Stimulated activated naive CD8-positive, alpha-beta T cell treated with anti-CD3 and anti-CD28 coated beads, Interleukin-15, Interleukin-2, amounts not matched to agents 100 ng/mL and 50 ng/mL, for 24 hours (primary cell): ENCODE measurements at regions not wholly inside any gene's neighbourhood (a gene's known extent, or its start where the extent isn't known, plus 50 kb on each side); places are given as distances from the start of the nearest gene placed in this dataset.
"Not testable (repeated sequence)": the region's sequence is repeated elsewhere in the genome, so short reads cannot be mapped to it uniquely, and the experiment has no call there.

Experiments
- H3K27ac Mint-ChIP-seq: one replicate; pipeline ENCODE4 v1.8.0; 2021; ENCODE audit warnings: mild to moderate bottlenecking, mixed read lengths
- H3K27me3 Mint-ChIP-seq: one replicate; pipeline ENCODE4 v1.8.0; 2021; ENCODE audit warnings: mixed read lengths
- H3K36me3 Mint-ChIP-seq: one replicate; pipeline ENCODE4 v1.8.0; 2021; ENCODE audit warnings: low read depth, mixed read lengths
- H3K4me1 Mint-ChIP-seq: one replicate; pipeline ENCODE4 v1.8.0; 2021; ENCODE audit warnings: low read depth, mixed read lengths
- H3K4me3 Mint-ChIP-seq: one replicate; pipeline ENCODE4 v1.8.0; 2021; ENCODE audit warnings: mild to moderate bottlenecking, mixed read lengths
- H3K9me3 Mint-ChIP-seq: one replicate; pipeline ENCODE4 v1.8.0; 2021; ENCODE audit warnings: mixed read lengths

GRCh38 chr5:152456815-152457443 is 51.9 kb upstream of the NMUR2 start:
- Mint-ChIP-seq H3K4me1 (no peaks in the 10 kb centered on the region), H3K9me3 (no peaks in the 10 kb centered on the region), H3K27ac (no peak overlapping the region), H3K27me3 (peaks cover 22% of the 10 kb centered on the region), H3K4me3 (no peak overlapping the region), H3K36me3 (no peaks in the 10 kb centered on the region)

- Mint-ChIP-seq H3K27me3 (peaks cover 21% of the 10 kb centered on the region), H3K9me3 (no peaks in the 10 kb centered on the region), H3K4me3 (no peak overlapping the region), H3K27ac (no peak overlapping the region), H3K4me1 (no peaks in the 10 kb centered on the region), H3K36me3 (no peaks in the 10 kb centered on the region)
Observed at GRCh38 chr5:152462021-152462721, 57.1 kb upstream of the NMUR2 start.

GRCh38 chr5:152464048-152464447 is 59.0 kb upstream of the NMUR2 start:
- Mint-ChIP-seq H3K36me3 (no peaks in the 10 kb centered on the region), H3K27ac (no peak overlapping the region), H3K27me3 (peaks cover 17% of the 10 kb centered on the region), H3K4me1 (no peaks in the 10 kb centered on the region), H3K9me3 (no peaks in the 10 kb centered on the region), H3K4me3 (no peak overlapping the region)

GRCh38 chr5:152465140-152465539 is 60.1 kb upstream of the NMUR2 start:
- no peaks in the 10 kb centered on the region for H3K36me3 Mint-ChIP-seq
- H3K27ac Mint-ChIP-seq, result no peak overlapping the region
- H3K4me3 Mint-ChIP-seq, result no peak overlapping the region
- H3K4me1 Mint-ChIP-seq, result no peaks in the 10 kb centered on the region
- peaks cover 13% of the 10 kb centered on the region for H3K27me3 Mint-ChIP-seq
- H3K9me3 Mint-ChIP-seq, result no peaks in the 10 kb centered on the region

GRCh38 chr5:152466085-152466745 is 61.1 kb upstream of the NMUR2 start:
- no peaks in the 10 kb centered on the region for H3K36me3 Mint-ChIP-seq
- H3K4me1 Mint-ChIP-seq, result no peaks in the 10 kb centered on the region
- H3K27me3 Mint-ChIP-seq, result peaks cover 13% of the 10 kb centered on the region
- H3K9me3 Mint-ChIP-seq, result no peaks in the 10 kb centered on the region
- no peak overlapping the region for H3K27ac Mint-ChIP-seq
- no peak overlapping the region for H3K4me3 Mint-ChIP-seq

- H3K4me1 Mint-ChIP-seq, result no peaks in the 10 kb centered on the region
- no peak overlapping the region for H3K27ac Mint-ChIP-seq
- no peaks in the 10 kb centered on the region for H3K9me3 Mint-ChIP-seq
- H3K27me3 Mint-ChIP-seq, result peaks cover 14% of the 10 kb centered on the region
- no peaks in the 10 kb centered on the region for H3K36me3 Mint-ChIP-seq
- no peak overlapping the region for H3K4me3 Mint-ChIP-seq
Observed at GRCh38 chr5:152470167-152470566, 65.1 kb upstream of the NMUR2 start.

GRCh38 chr5:152472083-152472482 is 67.0 kb upstream of the NMUR2 start:
- H3K27me3 Mint-ChIP-seq, result peaks cover 12% of the 10 kb centered on the region
- H3K9me3 Mint-ChIP-seq, result no peaks in the 10 kb centered on the region
- no peaks in the 10 kb centered on the region for H3K4me1 Mint-ChIP-seq
- no peak overlapping the region for H3K4me3 Mint-ChIP-seq
- no peak overlapping the region for H3K27ac Mint-ChIP-seq
- H3K36me3 Mint-ChIP-seq, result no peaks in the 10 kb centered on the region

GRCh38 chr5:152474961-152475360 is 69.9 kb upstream of the NMUR2 start:
- no peaks in the 10 kb centered on the region for H3K9me3 Mint-ChIP-seq
- H3K27me3 Mint-ChIP-seq, result peaks cover 12% of the 10 kb centered on the region
- no peak overlapping the region for H3K27ac Mint-ChIP-seq
- H3K36me3 Mint-ChIP-seq, result no peaks in the 10 kb centered on the region
- H3K4me3 Mint-ChIP-seq, result no peak overlapping the region
- H3K4me1 Mint-ChIP-seq, result no peaks in the 10 kb centered on the region

GRCh38 chr5:152477536-152477935 is 72.5 kb upstream of the NMUR2 start:
- Mint-ChIP-seq H3K4me3 (no peak overlapping the region), H3K27ac (no peak overlapping the region), H3K9me3 (no peaks in the 10 kb centered on the region), H3K36me3 (no peaks in the 10 kb centered on the region), H3K27me3 (peaks cover 9% of the 10 kb centered on the region), H3K4me1 (no peaks in the 10 kb centered on the region)

- H3K27ac Mint-ChIP-seq, H3K4me3 Mint-ChIP-seq, H3K36me3 Mint-ChIP-seq, H3K9me3 Mint-ChIP-seq, H3K27me3 Mint-ChIP-seq, H3K4me1 Mint-ChIP-seq: not testable (repeated sequence)
Observed at GRCh38 chr5:152479866-152480265, 74.8 kb upstream of the NMUR2 start.

- not testable (repeated sequence) for H3K27ac Mint-ChIP-seq, H3K4me3 Mint-ChIP-seq, H3K9me3 Mint-ChIP-seq, H3K4me1 Mint-ChIP-seq, H3K36me3 Mint-ChIP-seq, H3K27me3 Mint-ChIP-seq
Observed at GRCh38 chr5:152480677-152481076, 75.6 kb upstream of the NMUR2 start.

GRCh38 chr5:152487130-152487529 is 82.1 kb upstream of the NMUR2 start:
- Mint-ChIP-seq H3K27me3 (no peaks in the 10 kb centered on the region), H3K36me3 (no peaks in the 10 kb centered on the region), H3K9me3 (no peaks in the 10 kb centered on the region), H3K4me3 (no peak overlapping the region), H3K27ac (no peak overlapping the region), H3K4me1 (no peaks in the 10 kb centered on the region)

- Mint-ChIP-seq H3K27ac (no peak overlapping the region), H3K36me3 (no peaks in the 10 kb centered on the region), H3K27me3 (peaks cover 4% of the 10 kb centered on the region), H3K4me3 (no peak overlapping the region), H3K4me1 (no peaks in the 10 kb centered on the region), H3K9me3 (no peaks in the 10 kb centered on the region)
Observed at GRCh38 chr5:152488869-152489268, 83.8 kb upstream of the NMUR2 start.

GRCh38 chr5:152499814-152500535 is 94.9 kb upstream of the NMUR2 start:
- no peak overlapping the region for H3K4me3 Mint-ChIP-seq
- peaks cover 4% of the 10 kb centered on the region for H3K27me3 Mint-ChIP-seq
- H3K36me3 Mint-ChIP-seq, result no peaks in the 10 kb centered on the region
- no peaks in the 10 kb centered on the region for H3K4me1 Mint-ChIP-seq
- H3K9me3 Mint-ChIP-seq, result no peaks in the 10 kb centered on the region
- no peak overlapping the region for H3K27ac Mint-ChIP-seq

- H3K36me3 Mint-ChIP-seq, result no peaks in the 10 kb centered on the region
- no peaks in the 10 kb centered on the region for H3K4me1 Mint-ChIP-seq
- H3K4me3 Mint-ChIP-seq, result no peak overlapping the region
- H3K27me3 Mint-ChIP-seq, result peaks cover 8% of the 10 kb centered on the region
- no peak overlapping the region for H3K27ac Mint-ChIP-seq
- no peaks in the 10 kb centered on the region for H3K9me3 Mint-ChIP-seq
Observed at GRCh38 chr5:152501294-152501693, 96.2 kb upstream of the NMUR2 start.
